GM23338 (cell line): ENCODE measurements at regions not wholly inside any gene's neighbourhood (a gene's known extent, or its start where the extent isn't known, plus 50 kb on each side); places are given as distances from the start of the nearest gene placed in this dataset.

Experiments
- ATAC-seq: fragments of 200-7000 bp; cut with Tn5 transposase; 3 replicates; pipeline ENCODE4 v1.9.1; 2020
- DNase-seq: peaks from one replicate; pipeline ENCODE4 v3.0.0-alpha.2; 2015; ENCODE audit warnings: low spot score
- H2AFZ ChIP-seq: fragments of 200-600 bp; sonication (generic); 2 replicates; pipeline ENCODE4 v1.8.0; 2016; ENCODE audit warnings: antibody characterized with exemption, mild to moderate bottlenecking, moderate library complexity
- H3F3A ChIP-seq: fragments of 200-600 bp; sonication (generic); replicated peaks from 2 replicates; pipeline ENCODE4 v1.8.0; 2017; ENCODE audit warnings: antibody characterized with exemption, mixed run types, low read depth
- H3K27ac ChIP-seq: fragments of 200-600 bp; sonication (generic); 2 replicates; pipeline ENCODE4 v1.6.1; 2016; ENCODE audit warnings: low read depth
- H3K27me3 ChIP-seq: fragments of 200-600 bp; sonication (generic); 2 replicates; pipeline ENCODE4 v1.8.0; 2016; ENCODE audit warnings: mild to moderate bottlenecking, mixed run types, moderate library complexity; ENCODE audit not compliant: insufficient read depth
- H3K36me3 ChIP-seq: fragments of 200-600 bp; sonication (generic); 2 replicates; pipeline ENCODE4 v1.8.0; 2016; ENCODE audit warnings: mild to moderate bottlenecking; ENCODE audit not compliant: insufficient read depth
- H3K4me1 ChIP-seq: fragments of 200-600 bp; sonication (generic); 2 replicates; pipeline ENCODE4 v1.8.0; 2016; ENCODE audit warnings: mild to moderate bottlenecking, moderate library complexity; ENCODE audit not compliant: insufficient read depth
- H3K4me2 ChIP-seq: fragments of 200-600 bp; sonication (generic); 2 replicates; pipeline ENCODE4 v1.7.1; 2017; ENCODE audit warnings: mixed run types
- H3K4me3 ChIP-seq: fragments of 200-600 bp; sonication (generic); 2 replicates; pipeline ENCODE4 v1.6.1; 2016; ENCODE audit warnings: mixed run types
- H3K79me2 ChIP-seq: fragments of 200-600 bp; sonication (generic); replicated peaks from 2 replicates; pipeline ENCODE4 v1.8.0; 2017; ENCODE audit warnings: mild to moderate bottlenecking; ENCODE audit not compliant: insufficient read depth
- H3K9me2 ChIP-seq: fragments of 200-600 bp; sonication (generic); 2 replicates; pipeline ENCODE4 v1.8.0; 2017; ENCODE audit not compliant: insufficient read depth
- H4K20me1 ChIP-seq: fragments of 200-600 bp; sonication (generic); replicated peaks from 2 replicates; pipeline ENCODE4 v1.8.0; 2017; ENCODE audit warnings: mild to moderate bottlenecking; ENCODE audit not compliant: insufficient read depth
- H3K27ac Mint-ChIP-seq: 2 replicates; pipeline ENCODE4 v1.8.0; 2020; ENCODE audit warnings: inconsistent platforms, mild to moderate bottlenecking, moderate library complexity, mixed read lengths
- H3K27me3 Mint-ChIP-seq: 3 replicates; pipeline ENCODE4 v1.8.0; 2022; ENCODE audit warnings: low read depth, mild to moderate bottlenecking, moderate library complexity, mixed read lengths, inconsistent platforms; ENCODE audit not compliant: insufficient read depth, poor library complexity
- H3K36me3 Mint-ChIP-seq: 3 replicates; pipeline ENCODE4 v1.8.0; 2021; ENCODE audit warnings: low read depth, mild to moderate bottlenecking, inconsistent platforms, moderate library complexity, mixed read lengths
- H3K4me1 Mint-ChIP-seq: 3 replicates; pipeline ENCODE4 v1.8.0; 2020; ENCODE audit warnings: mild to moderate bottlenecking, inconsistent platforms, mixed read lengths
- H3K4me3 Mint-ChIP-seq: 3 replicates; pipeline ENCODE4 v1.8.0; 2021; ENCODE audit warnings: moderate library complexity, mild to moderate bottlenecking, inconsistent platforms, mixed read lengths
- H3K9me3 Mint-ChIP-seq: 3 replicates; pipeline ENCODE4 v1.8.0; 2020; ENCODE audit warnings: moderate library complexity, mild to moderate bottlenecking, inconsistent platforms, mixed read lengths
- CREB1 ChIP-seq: fragments of 250-450 bp; sonication (Bioruptor Pico); IDR thresholded peaks from 2 replicates; pipeline ENCODE4 v1.5.0; 2020; ENCODE audit warnings: low read depth, mild to moderate bottlenecking, moderate library complexity
- EZH2 ChIP-seq: fragments of 200-600 bp; sonication (generic); IDR thresholded peaks from one replicate; pipeline ENCODE4 v1.8.0; 2017; ENCODE audit warnings: antibody characterized with exemption, mild to moderate bottlenecking, low read depth; ENCODE audit not compliant: unreplicated experiment
- EZH2phosphoT487 ChIP-seq: fragments of 200-600 bp; sonication (generic); IDR thresholded peaks from one replicate; pipeline ENCODE4 v1.8.1; 2018; ENCODE audit warnings: antibody characterized with exemption; ENCODE audit not compliant: unreplicated experiment
- JUNB ChIP-seq: IDR thresholded peaks from one replicate; pipeline ENCODE4 v1.6.1; 2016; ENCODE audit warnings: antibody characterized with exemption; ENCODE audit not compliant: unreplicated experiment
- STAT1 ChIP-seq: IDR thresholded peaks from one replicate; pipeline ENCODE4 v1.6.1; 2016; ENCODE audit warnings: antibody characterized with exemption; ENCODE audit not compliant: unreplicated experiment
- ZNF114 ChIP-seq: fragments of 250-450 bp; sonication (Bioruptor Pico); IDR thresholded peaks from 2 replicates; pipeline ENCODE4 v1.5.0; 2020; ENCODE audit warnings: mild to moderate bottlenecking, moderate library complexity
- ZNF331 ChIP-seq: fragments of 250-450 bp; sonication (Bioruptor Pico); IDR thresholded peaks from 2 replicates; pipeline ENCODE4 v1.5.0; 2020; ENCODE audit warnings: low read depth, mild to moderate bottlenecking, moderate library complexity
- ZNF462 ChIP-seq: fragments of 250-450 bp; sonication (Bioruptor Pico); IDR thresholded peaks from 2 replicates; pipeline ENCODE4 v1.5.0; 2020; ENCODE audit warnings: mild to moderate bottlenecking, moderate library complexity

- TF ChIP-seq ZNF462 (CRISPR knock-in tag) (no peak), STAT1 (no peak), EZH2 (no peak), EZH2phosphoT487 (no peak), JUNB (no peak), ZNF331 (no peak), ZNF114 (CRISPR knock-in tag) (no peak), CREB1 (CRISPR knock-in tag) (no peak)
Measured at GRCh38 chr2:5937851-5938565, 245.8 kb downstream of the SOX11 start (continued).

GRCh38 chr2:5938566-5938896 lies 246.3 kb downstream of the SOX11 start:
- H3K4me2 ChIP-seq: no peak overlapping the region
- no peak overlapping the region for H3K4me3 Mint-ChIP-seq
- H3K27me3 Mint-ChIP-seq: peaks cover 8% of the 10 kb centered on the region
- no peaks in the 10 kb centered on the region for H3K4me1 ChIP-seq
- no peaks in the 10 kb centered on the region for H3K27me3 ChIP-seq
- peak overlapping the region; percentile 76 for H2AFZ ChIP-seq
- H3K27ac Mint-ChIP-seq: no peak overlapping the region
- H3K9me2 ChIP-seq: no peaks in the 10 kb centered on the region; the same call in 1 of the 2 replicates
- no peaks in the 10 kb centered on the region; the same call in 1 of the 2 replicates for H3K36me3 ChIP-seq
- ATAC-seq (peak; percentile 83), DNase-seq (peak; percentile 54)
- H3K36me3 Mint-ChIP-seq: peaks cover 5% of the 10 kb centered on the region; the same call in 2 of the 3 replicates
- no peaks in the 10 kb centered on the region for H3F3A ChIP-seq
- H3K4me1 Mint-ChIP-seq: peaks cover 11% of the 10 kb centered on the region; the same call in 2 of the 3 replicates
- H4K20me1 ChIP-seq: no peaks in the 10 kb centered on the region
- H3K79me2 ChIP-seq: no peaks in the 10 kb centered on the region
- no peak overlapping the region for H3K4me3 ChIP-seq
- peaks cover 59% of the 10 kb centered on the region for H3K9me3 Mint-ChIP-seq
- H3K27ac ChIP-seq: no peak overlapping the region
- TF ChIP-seq ZNF462 (CRISPR knock-in tag): no peak
- TF ChIP-seq STAT1: no peak
